KMS-11 (cell line): ENCODE measurements at regions not wholly inside any gene's neighbourhood (a gene's known extent, or its start where the extent isn't known, plus 50 kb on each side); places are given as distances from the start of the nearest gene placed in this dataset.
A peak's percentile ranks its signal among the peaks of the same experiment; 100 is the strongest.

Experiments used
- H2AFZ ChIP-seq: fragments of 200-600 bp; sonication (generic); 2 replicates; pipeline ENCODE4 v1.6.1; 2016; ENCODE audit warnings: antibody characterized with exemption, mixed run types, low read depth
- H3K27ac ChIP-seq: fragments of 200-600 bp; sonication (generic); 2 replicates; pipeline ENCODE4 v1.6.1; 2016; ENCODE audit warnings: mild to moderate bottlenecking, mixed run types
- H3K27me3 ChIP-seq: fragments of 200-600 bp; sonication (generic); 2 replicates; pipeline ENCODE4 v1.6.1; 2017; ENCODE audit warnings: mild to moderate bottlenecking, low read depth, mixed run types, moderate library complexity; ENCODE audit not compliant: insufficient read depth
- H3K36me3 ChIP-seq: fragments of 200-600 bp; sonication (generic); 2 replicates; pipeline ENCODE4 v1.6.1; 2017; ENCODE audit warnings: mild to moderate bottlenecking, mixed run types; ENCODE audit not compliant: insufficient read depth
- H3K4me1 ChIP-seq: fragments of 200-600 bp; sonication (generic); 2 replicates; pipeline ENCODE4 v1.6.1; 2016; ENCODE audit warnings: mild to moderate bottlenecking, low read depth, mixed run types; ENCODE audit not compliant: poor library complexity, severe bottlenecking
- H3K4me2 ChIP-seq: fragments of 200-600 bp; sonication (generic); 2 replicates; pipeline ENCODE4 v1.7.0; 2016; ENCODE audit warnings: mild to moderate bottlenecking, mixed run types
- H3K4me3 ChIP-seq: fragments of 200-600 bp; sonication (generic); IDR thresholded peaks from 2 replicates; pipeline ENCODE4 v1.6.1; 2017; ENCODE audit warnings: low read depth, low read length, mixed read lengths; ENCODE audit not compliant: insufficient read depth
- H3K79me2 ChIP-seq: fragments of 200-600 bp; sonication (generic); 2 replicates; pipeline ENCODE4 v1.6.1; 2016; ENCODE audit warnings: low read depth, mixed run types; ENCODE audit not compliant: insufficient read depth
- H3K9ac ChIP-seq: fragments of 200-600 bp; sonication (generic); 2 replicates; pipeline ENCODE4 v1.6.1; 2016; ENCODE audit warnings: mild to moderate bottlenecking, mixed run types
- H4K20me1 ChIP-seq: fragments of 200-600 bp; sonication (generic); 2 replicates; pipeline ENCODE4 v1.6.1; 2016; ENCODE audit warnings: mild to moderate bottlenecking, mixed run types; ENCODE audit not compliant: insufficient read depth
- CTCF ChIP-seq: fragments of 200-600 bp; sonication (generic); conservative IDR thresholded peaks from 2 replicates; pipeline ENCODE4 v1.6.1; 2017; ENCODE audit warnings: low read depth, mild to moderate bottlenecking, antibody characterized with exemption, low read length, moderate library complexity, mixed read lengths

GRCh38 chr2:79375817-79376216 is 137.0 kb upstream of the CTNNA2 start:
- Histone ChIP-seq H3K4me2 (peak overlapping the region; percentile 43), H3K4me3 (no peak overlapping the region), H2AFZ (peak overlapping the region; percentile 48; the same call in 1 of the 2 replicates), H3K36me3 (no peaks in the 10 kb centered on the region), H3K79me2 (no peaks in the 10 kb centered on the region), H3K27me3 (no peaks in the 10 kb centered on the region), H3K9ac (no peak overlapping the region), H4K20me1 (no peaks in the 10 kb centered on the region), H3K27ac (peak overlapping the region; percentile 18; the same call in 1 of the 2 replicates), H3K4me1 (peaks cover 10% of the 10 kb centered on the region)
- no peak for TF ChIP-seq CTCF

DNA sequence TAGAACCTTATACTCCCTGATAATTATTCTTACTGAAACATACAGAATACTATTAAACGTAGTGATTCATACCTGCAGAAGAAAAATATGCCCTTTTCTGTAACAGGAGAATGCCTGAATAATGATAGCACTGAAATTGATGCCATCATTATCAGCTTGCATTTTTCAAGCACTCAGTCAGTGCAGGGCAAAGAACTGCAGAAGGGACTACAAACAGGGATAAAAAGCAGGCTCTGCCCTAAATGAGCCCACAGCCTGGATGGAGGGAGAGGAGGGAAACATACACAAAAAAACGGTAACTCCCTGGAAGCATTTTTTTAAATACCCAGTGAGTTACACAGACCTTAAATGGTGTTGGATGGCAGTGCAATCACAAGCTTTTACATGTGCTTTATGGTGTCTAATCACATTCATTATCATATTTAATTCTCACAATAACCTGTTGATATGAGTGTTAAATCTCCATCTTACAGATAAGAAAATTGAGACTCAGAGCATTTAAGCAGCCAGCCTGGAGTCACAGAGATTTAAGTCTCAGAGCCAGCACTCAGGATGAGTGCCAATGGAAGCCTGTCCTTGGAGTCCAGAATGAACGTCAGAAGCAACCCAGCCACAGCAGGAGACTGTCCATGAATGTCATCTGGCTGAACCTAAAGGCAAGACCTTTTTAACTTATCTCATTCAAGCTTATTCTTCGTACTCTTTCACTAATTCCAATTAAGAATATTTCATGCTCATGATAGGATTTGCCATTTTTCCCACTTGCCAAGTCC is 139.3 kb upstream of the CTNNA2 start:
- no peak overlapping the region for H3K27ac ChIP-seq
- H2AFZ ChIP-seq: no peak overlapping the region
- no peak overlapping the region for H3K9ac ChIP-seq
- H3K4me3 ChIP-seq: no peak overlapping the region
- H3K36me3 ChIP-seq: no peaks in the 10 kb centered on the region
- no peak for TF ChIP-seq CTCF
- H3K4me1 ChIP-seq: peaks cover 10% of the 10 kb centered on the region
- no peak overlapping the region for H3K4me2 ChIP-seq
- no peaks in the 10 kb centered on the region for H4K20me1 ChIP-seq
- no peaks in the 10 kb centered on the region for H3K27me3 ChIP-seq
- no peaks in the 10 kb centered on the region for H3K79me2 ChIP-seq

DNA sequence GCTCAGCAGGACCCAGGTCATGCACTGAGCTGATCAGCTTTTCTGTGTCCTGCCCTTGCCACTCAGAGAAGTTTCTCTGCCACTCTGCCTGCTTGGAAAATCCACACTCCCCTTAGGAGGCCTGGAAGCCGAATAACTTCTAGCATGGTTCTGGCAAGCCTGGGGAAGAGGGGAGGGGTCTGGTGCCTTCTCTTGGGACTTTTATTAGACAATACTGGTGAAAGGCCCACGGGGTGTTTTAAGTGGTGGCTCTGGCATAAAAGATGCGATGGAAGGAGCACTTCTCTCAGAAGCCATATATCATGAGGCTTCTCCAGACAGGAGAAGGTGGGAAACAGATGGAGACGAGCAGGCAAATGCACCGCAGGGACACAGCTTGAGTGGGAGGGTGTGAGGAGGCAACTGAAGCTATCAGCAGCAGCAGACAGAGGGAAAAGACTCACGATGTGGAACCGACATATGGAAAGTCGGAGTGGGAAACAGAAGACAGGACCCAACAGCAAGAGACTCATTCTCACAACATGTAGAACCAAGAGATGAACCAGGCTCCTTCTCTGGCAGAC is 141.8 kb upstream of the CTNNA2 start:
- Histone ChIP-seq H3K9ac (no peak overlapping the region), H4K20me1 (no peaks in the 10 kb centered on the region), H3K4me1 (peaks cover 7% of the 10 kb centered on the region), H3K4me2 (no peak overlapping the region), H3K27me3 (no peaks in the 10 kb centered on the region), H3K4me3 (no peak overlapping the region), H3K79me2 (no peaks in the 10 kb centered on the region), H3K27ac (no peak overlapping the region), H2AFZ (no peak overlapping the region), H3K36me3 (no peaks in the 10 kb centered on the region)
- TF ChIP-seq CTCF: no peak

DNA sequence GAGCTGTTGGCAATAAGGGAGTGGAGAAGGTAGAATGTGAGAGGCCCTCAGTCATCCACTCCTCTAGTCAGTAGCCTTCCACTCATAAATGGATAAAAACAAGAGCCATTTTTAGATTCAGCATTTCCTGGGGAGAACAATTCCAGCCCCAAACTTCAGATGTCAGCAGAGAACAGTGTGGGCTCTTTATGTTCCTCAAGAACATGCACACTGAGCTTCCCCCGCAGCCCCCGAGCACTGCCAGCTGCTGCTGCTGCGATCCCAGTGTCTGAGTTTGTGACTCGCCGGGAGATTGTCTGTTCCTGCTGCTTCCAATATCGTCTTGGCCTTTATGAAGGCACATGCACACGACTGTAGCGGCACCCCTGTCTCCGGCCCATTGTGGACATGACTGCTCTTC is 143.7 kb upstream of the CTNNA2 start:
- Histone ChIP-seq H4K20me1 (no peaks in the 10 kb centered on the region), H3K4me2 (no peak overlapping the region), H3K27ac (no peak overlapping the region), H3K4me3 (no peak overlapping the region), H3K27me3 (no peaks in the 10 kb centered on the region), H3K79me2 (no peaks in the 10 kb centered on the region), H3K9ac (no peak overlapping the region), H3K4me1 (no peaks in the 10 kb centered on the region), H3K36me3 (no peaks in the 10 kb centered on the region), H2AFZ (no peak overlapping the region)
- no peak for TF ChIP-seq CTCF
